SK-N-SH treated with all-trans-retinoic acid at 6 μM for 48 hours (cell line): ENCODE measurements at regions not wholly inside any gene's neighbourhood (a gene's known extent, or its start where the extent isn't known, plus 50 kb on each side); places are given as distances from the start of the nearest gene placed in this dataset.
"Not testable (repeated sequence)": the region's sequence is repeated elsewhere in the genome, so short reads cannot be mapped to it uniquely, and the experiment has no call there.

Source experiments
- ATAC-seq: fragments of 200-7000 bp; cut with Tn5 transposase; 3 replicates; pipeline ENCODE4 v1.9.1; 2020; ENCODE audit warnings: mild to moderate bottlenecking, moderate library complexity
- ARNTL ChIP-seq: fragments of 450-650 bp; formaldehyde crosslinking; IDR thresholded peaks from 2 replicates; pipeline ENCODE4 v1.5.0; 2020; ENCODE audit warnings: low read depth, mild to moderate bottlenecking, moderate library complexity, borderline replicate concordance
- BACH2 ChIP-seq: fragments of 250-450 bp; sonication (Bioruptor Pico); IDR thresholded peaks from 2 replicates; pipeline ENCODE4 v1.9.0; 2021; ENCODE audit warnings: mild to moderate bottlenecking, borderline replicate concordance
- CSDC2 ChIP-seq: fragments of 250-450 bp; sonication (Bioruptor Pico); IDR thresholded peaks from 2 replicates; pipeline ENCODE4 v1.5.0; 2020; ENCODE audit warnings: mild to moderate bottlenecking, moderate library complexity
- GLIS3 ChIP-seq: fragments of 250-450 bp; sonication (Bioruptor Pico); IDR thresholded peaks from 2 replicates; pipeline ENCODE4 v1.5.0; 2020; ENCODE audit warnings: mild to moderate bottlenecking, moderate library complexity
- OSR1 ChIP-seq: fragments of 250-450 bp; sonication (Bioruptor Pico); IDR thresholded peaks from 2 replicates; pipeline ENCODE4 v1.8.0; 2022; ENCODE audit warnings: moderate library complexity, mild to moderate bottlenecking, inconsistent platforms
- PPARA ChIP-seq: fragments of 250-450 bp; sonication (Bioruptor Pico); IDR thresholded peaks from 2 replicates; pipeline ENCODE4 v1.5.0; 2020; ENCODE audit warnings: mild to moderate bottlenecking, borderline replicate concordance
- RARB ChIP-seq: fragments of 250-450 bp; sonication (Bioruptor Pico); IDR thresholded peaks from 2 replicates; pipeline ENCODE4 v1.8.0; 2021; ENCODE audit warnings: mild to moderate bottlenecking, moderate library complexity
- SNAI2 ChIP-seq: fragments of 250-450 bp; sonication (Bioruptor Pico); IDR thresholded peaks from 2 replicates; pipeline ENCODE4 v1.5.0; 2020; ENCODE audit warnings: mild to moderate bottlenecking, moderate library complexity
- TCF4 ChIP-seq: fragments of 250-450 bp; sonication (Bioruptor Pico); IDR thresholded peaks from 2 replicates; pipeline ENCODE4 v1.8.0; 2021; ENCODE audit warnings: mild to moderate bottlenecking, moderate library complexity, borderline replicate concordance
- TOX ChIP-seq: fragments of 250-450 bp; sonication (Bioruptor Pico); IDR thresholded peaks from 2 replicates; pipeline ENCODE4 v1.8.0; 2021; ENCODE audit warnings: mild to moderate bottlenecking, moderate library complexity, borderline replicate concordance
- ZC3H10 ChIP-seq: fragments of 250-450 bp; sonication (Bioruptor Pico); IDR thresholded peaks from 2 replicates; pipeline ENCODE4 v1.5.1; 2021; ENCODE audit warnings: mild to moderate bottlenecking, moderate library complexity
- ZFP3 ChIP-seq: fragments of 250-450 bp; sonication (Bioruptor Pico); IDR thresholded peaks from 2 replicates; pipeline ENCODE4 v1.5.0; 2020; ENCODE audit warnings: mild to moderate bottlenecking, moderate library complexity
- ZFP30 ChIP-seq: fragments of 450-650 bp; formaldehyde crosslinking; IDR thresholded peaks from 2 replicates; pipeline ENCODE4 v1.5.0; 2022; ENCODE audit warnings: mild to moderate bottlenecking, moderate library complexity
- ZNF565 ChIP-seq: fragments of 450-650 bp; formaldehyde crosslinking; conservative IDR thresholded peaks from 2 replicates; pipeline ENCODE4 v1.5.0; 2020; ENCODE audit warnings: low read depth, mild to moderate bottlenecking, moderate library complexity
- ZNF70 ChIP-seq: fragments of 450-650 bp; formaldehyde crosslinking; IDR thresholded peaks from 2 replicates; pipeline ENCODE4 v1.5.0; 2020; ENCODE audit warnings: mild to moderate bottlenecking, moderate library complexity
- TF ChIP-seq, protein P1 (sequence below): fragments of 250-450 bp; sonication (Bioruptor Pico); IDR thresholded peaks from 2 replicates; pipeline ENCODE4 v1.8.0; 2020; ENCODE audit warnings: mild to moderate bottlenecking, moderate library complexity, borderline replicate concordance
- TF ChIP-seq, protein P2 (sequence below): fragments of 250-450 bp; sonication (Bioruptor Pico); IDR thresholded peaks from 2 replicates; pipeline ENCODE4 v1.5.0; 2020; ENCODE audit warnings: mild to moderate bottlenecking, moderate library complexity
- TF ChIP-seq, protein P3 (sequence below): fragments of 250-450 bp; sonication (Bioruptor Pico); IDR thresholded peaks from 2 replicates; pipeline ENCODE4 v1.5.1; 2020; ENCODE audit warnings: low read depth, mild to moderate bottlenecking, moderate library complexity
- TF ChIP-seq, protein P4 (sequence below): fragments of 250-450 bp; sonication (Bioruptor Pico); IDR thresholded peaks from 2 replicates; pipeline ENCODE4 v1.8.0; 2021; ENCODE audit warnings: low read depth, mild to moderate bottlenecking, moderate library complexity, borderline replicate concordance
- TF ChIP-seq, protein P5 (sequence below): fragments of 250-450 bp; sonication (Bioruptor Pico); IDR thresholded peaks from 2 replicates; pipeline ENCODE4 v1.5.1; 2021; ENCODE audit warnings: mild to moderate bottlenecking, moderate library complexity

DNA sequence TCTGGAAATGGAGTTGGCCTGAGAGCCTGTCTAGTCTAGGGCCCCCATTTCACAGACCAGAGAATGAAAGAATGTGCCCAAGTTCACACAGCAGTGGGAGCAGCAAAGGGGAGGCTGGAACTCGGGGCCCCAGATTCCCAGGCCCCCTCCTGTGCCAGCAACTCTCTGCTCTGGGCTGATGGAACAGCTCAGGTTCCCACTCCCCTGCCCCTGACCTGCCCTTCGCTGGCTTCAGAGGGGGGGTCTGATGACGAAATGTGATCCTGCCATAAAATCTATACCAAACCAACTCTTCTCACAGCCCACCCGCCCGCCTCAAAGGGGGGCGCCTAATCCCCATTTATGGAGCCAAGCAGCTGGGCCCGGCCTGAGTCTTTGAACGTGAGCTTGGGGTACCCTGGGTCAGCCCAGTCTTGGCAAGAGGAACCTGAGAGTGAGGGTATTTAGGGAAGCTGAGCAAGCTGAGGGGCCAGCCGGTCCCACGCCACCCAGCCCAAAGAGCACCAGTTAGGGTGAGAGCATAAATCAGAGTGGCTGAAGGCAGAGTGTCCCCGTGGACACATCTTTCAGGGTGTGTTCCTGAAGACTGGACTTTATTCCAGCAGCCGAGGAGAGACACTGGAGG is 65.0 kb downstream of the FOXD2 start:
- ATAC-seq, result no peak
- TF ChIP-seq GLIS3 (CRISPR knock-in tag) (no peak), ZNF70 (CRISPR knock-in tag) (no peak), ZNF565 (CRISPR knock-in tag) (no peak), ARNTL (no peak), OSR1 (no peak), TOX (CRISPR knock-in tag) (no peak), CSDC2 (CRISPR knock-in tag) (no peak), BACH2 (CRISPR knock-in tag) (no peak), RARB (no peak), ZFP30 (CRISPR knock-in tag) (no peak), ZFP3 (no peak)
- TF ChIP-seq, protein P1, sequence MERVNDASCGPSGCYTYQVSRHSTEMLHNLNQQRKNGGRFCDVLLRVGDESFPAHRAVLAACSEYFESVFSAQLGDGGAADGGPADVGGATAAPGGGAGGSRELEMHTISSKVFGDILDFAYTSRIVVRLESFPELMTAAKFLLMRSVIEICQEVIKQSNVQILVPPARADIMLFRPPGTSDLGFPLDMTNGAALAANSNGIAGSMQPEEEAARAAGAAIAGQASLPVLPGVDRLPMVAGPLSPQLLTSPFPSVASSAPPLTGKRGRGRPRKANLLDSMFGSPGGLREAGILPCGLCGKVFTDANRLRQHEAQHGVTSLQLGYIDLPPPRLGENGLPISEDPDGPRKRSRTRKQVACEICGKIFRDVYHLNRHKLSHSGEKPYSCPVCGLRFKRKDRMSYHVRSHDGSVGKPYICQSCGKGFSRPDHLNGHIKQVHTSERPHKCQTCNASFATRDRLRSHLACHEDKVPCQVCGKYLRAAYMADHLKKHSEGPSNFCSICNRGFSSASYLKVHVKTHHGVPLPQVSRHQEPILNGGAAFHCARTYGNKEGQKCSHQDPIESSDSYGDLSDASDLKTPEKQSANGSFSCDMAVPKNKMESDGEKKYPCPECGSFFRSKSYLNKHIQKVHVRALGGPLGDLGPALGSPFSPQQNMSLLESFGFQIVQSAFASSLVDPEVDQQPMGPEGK (CRISPR knock-in tag), result no peak
- TF ChIP-seq, protein P2, sequence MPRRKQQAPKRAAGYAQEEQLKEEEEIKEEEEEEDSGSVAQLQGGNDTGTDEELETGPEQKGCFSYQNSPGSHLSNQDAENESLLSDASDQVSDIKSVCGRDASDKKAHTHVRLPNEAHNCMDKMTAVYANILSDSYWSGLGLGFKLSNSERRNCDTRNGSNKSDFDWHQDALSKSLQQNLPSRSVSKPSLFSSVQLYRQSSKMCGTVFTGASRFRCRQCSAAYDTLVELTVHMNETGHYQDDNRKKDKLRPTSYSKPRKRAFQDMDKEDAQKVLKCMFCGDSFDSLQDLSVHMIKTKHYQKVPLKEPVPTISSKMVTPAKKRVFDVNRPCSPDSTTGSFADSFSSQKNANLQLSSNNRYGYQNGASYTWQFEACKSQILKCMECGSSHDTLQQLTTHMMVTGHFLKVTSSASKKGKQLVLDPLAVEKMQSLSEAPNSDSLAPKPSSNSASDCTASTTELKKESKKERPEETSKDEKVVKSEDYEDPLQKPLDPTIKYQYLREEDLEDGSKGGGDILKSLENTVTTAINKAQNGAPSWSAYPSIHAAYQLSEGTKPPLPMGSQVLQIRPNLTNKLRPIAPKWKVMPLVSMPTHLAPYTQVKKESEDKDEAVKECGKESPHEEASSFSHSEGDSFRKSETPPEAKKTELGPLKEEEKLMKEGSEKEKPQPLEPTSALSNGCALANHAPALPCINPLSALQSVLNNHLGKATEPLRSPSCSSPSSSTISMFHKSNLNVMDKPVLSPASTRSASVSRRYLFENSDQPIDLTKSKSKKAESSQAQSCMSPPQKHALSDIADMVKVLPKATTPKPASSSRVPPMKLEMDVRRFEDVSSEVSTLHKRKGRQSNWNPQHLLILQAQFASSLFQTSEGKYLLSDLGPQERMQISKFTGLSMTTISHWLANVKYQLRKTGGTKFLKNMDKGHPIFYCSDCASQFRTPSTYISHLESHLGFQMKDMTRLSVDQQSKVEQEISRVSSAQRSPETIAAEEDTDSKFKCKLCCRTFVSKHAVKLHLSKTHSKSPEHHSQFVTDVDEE (CRISPR knock-in tag), result no peak
- TF ChIP-seq, protein P3, sequence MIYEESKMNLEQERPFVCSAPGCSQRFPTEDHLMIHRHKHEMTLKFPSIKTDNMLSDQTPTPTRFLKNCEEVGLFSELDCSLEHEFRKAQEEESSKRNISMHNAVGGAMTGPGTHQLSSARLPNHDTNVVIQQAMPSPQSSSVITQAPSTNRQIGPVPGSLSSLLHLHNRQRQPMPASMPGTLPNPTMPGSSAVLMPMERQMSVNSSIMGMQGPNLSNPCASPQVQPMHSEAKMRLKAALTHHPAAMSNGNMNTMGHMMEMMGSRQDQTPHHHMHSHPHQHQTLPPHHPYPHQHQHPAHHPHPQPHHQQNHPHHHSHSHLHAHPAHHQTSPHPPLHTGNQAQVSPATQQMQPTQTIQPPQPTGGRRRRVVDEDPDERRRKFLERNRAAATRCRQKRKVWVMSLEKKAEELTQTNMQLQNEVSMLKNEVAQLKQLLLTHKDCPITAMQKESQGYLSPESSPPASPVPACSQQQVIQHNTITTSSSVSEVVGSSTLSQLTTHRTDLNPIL, result no peak

DNA sequence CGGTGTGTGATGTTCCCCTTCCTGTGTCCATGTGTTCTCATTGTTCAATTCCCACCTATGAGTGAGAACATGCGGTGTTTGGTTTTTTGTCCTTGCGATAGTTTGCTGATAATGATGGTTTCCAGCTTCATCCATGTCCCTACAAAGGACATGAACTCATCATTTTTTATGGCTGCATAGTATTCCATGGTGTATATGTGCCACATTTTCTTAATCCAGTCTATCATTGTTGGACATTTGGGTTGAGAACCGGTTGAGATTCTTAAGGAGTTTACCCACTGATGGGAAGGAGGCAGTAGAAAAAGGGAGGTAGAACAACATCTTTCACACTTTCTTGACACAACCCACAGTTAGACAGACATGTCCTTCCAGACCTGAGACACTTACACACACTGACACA is 67.0 kb downstream of the FOXD2 start:
- not testable (repeated sequence) for ATAC-seq

DNA sequence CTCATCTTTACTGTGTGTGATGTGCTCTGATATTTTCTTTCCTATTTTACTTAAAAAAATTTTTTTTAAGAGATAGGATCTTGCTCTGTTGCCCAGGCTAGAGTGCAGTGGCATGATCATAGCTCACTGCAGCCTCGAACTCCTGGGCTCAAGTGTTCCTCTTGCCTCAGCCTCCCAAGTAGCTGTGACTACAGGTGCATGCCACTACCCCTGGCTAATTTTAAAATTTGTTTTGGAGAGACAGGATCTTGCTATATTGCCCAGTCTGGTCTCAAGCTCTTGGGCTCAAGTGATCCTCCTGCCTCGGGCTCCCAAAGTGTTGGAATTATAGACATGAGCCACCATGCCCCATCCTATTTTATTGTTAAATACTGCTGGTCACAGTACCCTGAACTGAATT is 67.4 kb downstream of the FOXD2 start:
- no peak for TF ChIP-seq ZNF70 (CRISPR knock-in tag)
- no peak for TF ChIP-seq ZNF565 (CRISPR knock-in tag)
- no peak for TF ChIP-seq TCF4 (CRISPR knock-in tag)
- TF ChIP-seq, protein P2 (CRISPR knock-in tag), result no peak
- TF ChIP-seq ZFP30 (CRISPR knock-in tag), result no peak
- TF ChIP-seq ZC3H10 (CRISPR knock-in tag), result no peak
- no peak for TF ChIP-seq TOX (CRISPR knock-in tag)
- TF ChIP-seq, protein P1 (CRISPR knock-in tag), result no peak
- TF ChIP-seq ARNTL, result no peak
- ATAC-seq, result no peak

DNA sequence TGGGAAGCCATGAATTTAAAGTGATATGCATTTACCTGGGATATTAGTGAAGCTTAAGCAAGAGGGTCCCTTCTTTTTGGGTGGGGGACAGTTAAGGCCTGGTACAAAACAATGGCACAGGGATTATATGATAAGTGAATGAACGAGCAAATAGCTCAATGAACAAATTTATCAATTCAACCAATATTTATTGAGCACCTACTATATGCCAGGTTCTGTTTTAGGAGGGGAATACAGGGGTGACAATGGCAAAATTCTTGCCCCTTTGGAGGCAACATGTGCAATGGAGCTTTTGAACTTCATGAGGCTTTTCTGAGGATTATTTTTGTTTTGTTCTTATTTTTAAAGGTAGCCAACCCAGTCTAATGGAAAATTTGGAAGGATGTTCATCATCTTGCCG is 68.2 kb downstream of the FOXD2 start:
- no peak for ATAC-seq
- TF ChIP-seq BACH2 (CRISPR knock-in tag) (no peak), ZNF70 (CRISPR knock-in tag) (no peak), RARB (no peak), CSDC2 (CRISPR knock-in tag) (no peak), SNAI2 (CRISPR knock-in tag) (no peak), ZNF565 (CRISPR knock-in tag) (no peak), ARNTL (no peak), OSR1 (no peak), ZC3H10 (CRISPR knock-in tag) (no peak), ZFP30 (CRISPR knock-in tag) (no peak), PPARA (CRISPR knock-in tag) (no peak), ZFP3 (no peak), GLIS3 (CRISPR knock-in tag) (no peak), TOX (CRISPR knock-in tag) (no peak)
- TF ChIP-seq, protein P4, sequence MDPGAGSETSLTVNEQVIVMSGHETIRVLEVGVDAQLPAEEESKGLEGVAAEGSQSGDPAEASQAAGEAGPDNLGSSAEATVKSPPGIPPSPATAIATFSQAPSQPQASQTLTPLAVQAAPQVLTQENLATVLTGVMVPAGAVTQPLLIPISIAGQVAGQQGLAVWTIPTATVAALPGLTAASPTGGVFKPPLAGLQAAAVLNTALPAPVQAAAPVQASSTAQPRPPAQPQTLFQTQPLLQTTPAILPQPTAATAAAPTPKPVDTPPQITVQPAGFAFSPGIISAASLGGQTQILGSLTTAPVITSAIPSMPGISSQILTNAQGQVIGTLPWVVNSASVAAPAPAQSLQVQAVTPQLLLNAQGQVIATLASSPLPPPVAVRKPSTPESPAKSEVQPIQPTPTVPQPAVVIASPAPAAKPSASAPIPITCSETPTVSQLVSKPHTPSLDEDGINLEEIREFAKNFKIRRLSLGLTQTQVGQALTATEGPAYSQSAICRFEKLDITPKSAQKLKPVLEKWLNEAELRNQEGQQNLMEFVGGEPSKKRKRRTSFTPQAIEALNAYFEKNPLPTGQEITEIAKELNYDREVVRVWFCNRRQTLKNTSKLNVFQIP (CRISPR knock-in tag), result no peak
- TF ChIP-seq, protein P5, sequence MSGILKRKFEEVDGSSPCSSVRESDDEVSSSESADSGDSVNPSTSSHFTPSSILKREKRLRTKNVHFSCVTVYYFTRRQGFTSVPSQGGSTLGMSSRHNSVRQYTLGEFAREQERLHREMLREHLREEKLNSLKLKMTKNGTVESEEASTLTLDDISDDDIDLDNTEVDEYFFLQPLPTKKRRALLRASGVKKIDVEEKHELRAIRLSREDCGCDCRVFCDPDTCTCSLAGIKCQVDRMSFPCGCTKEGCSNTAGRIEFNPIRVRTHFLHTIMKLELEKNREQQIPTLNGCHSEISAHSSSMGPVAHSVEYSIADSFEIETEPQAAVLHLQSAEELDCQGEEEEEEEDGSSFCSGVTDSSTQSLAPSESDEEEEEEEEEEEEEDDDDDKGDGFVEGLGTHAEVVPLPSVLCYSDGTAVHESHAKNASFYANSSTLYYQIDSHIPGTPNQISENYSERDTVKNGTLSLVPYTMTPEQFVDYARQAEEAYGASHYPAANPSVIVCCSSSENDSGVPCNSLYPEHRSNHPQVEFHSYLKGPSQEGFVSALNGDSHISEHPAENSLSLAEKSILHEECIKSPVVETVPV (CRISPR knock-in tag), result no peak
